Esophagus squamous epithelium (tissue), 5 donors: ENCODE measurements at regions not wholly inside any gene's neighbourhood (a gene's known extent, or its start where the extent isn't known, plus 50 kb on each side); places are given as distances from the start of the nearest gene placed in this dataset.

Source experiments
- DNase-seq: peaks from one replicate; lab custom pipeline; 2025; lab: John Stamatoyannopoulos, UW
- H3K27ac ChIP-seq, 4 donors: fragments of 200-600 bp; sonication (generic); one replicate each; pipeline ENCODE4 v1.5.1; 2016 to 2019; ENCODE audit warnings: mild to moderate bottlenecking in 1 of 4
- H3K27me3 ChIP-seq, 4 donors: fragments of 200-600 bp; sonication (generic); 1 replicate in 3 of 4; 2 replicates in 1 of 4; pipeline versions ENCODE4 v1.5.1 to v1.6.0; 2017 to 2021; ENCODE audit warnings: antibody characterized with exemption in 1 of 4
- H3K36me3 ChIP-seq, 3 donors: fragments of 200-600 bp; sonication (generic); one replicate each; pipeline ENCODE4 v1.5.1; 2016 to 2019
- H3K4me1 ChIP-seq, 3 donors: fragments of 200-600 bp; sonication (generic); one replicate each; pipeline ENCODE4 v1.5.1; 2017 to 2019
- H3K4me3 ChIP-seq, 4 donors: fragments of 200-600 bp; sonication (generic); 1 replicate in 3 of 4; 2 replicates in 1 of 4; pipeline ENCODE4 v1.5.1; 2016 to 2019; ENCODE audit warnings: mild to moderate bottlenecking in 2 of 4, moderate library complexity in 1 of 4
- H3K9me3 ChIP-seq, 3 donors: fragments of 200-600 bp; sonication (generic); one replicate each; pipeline ENCODE4 v1.5.1; 2016 to 2019
- CTCF ChIP-seq, 6 experiments: fragments of 450-650 bp in 4 of 6; fragments of 200-600 bp in 2 of 6; sonication (generic) in 2 of 6; IDR thresholded peaks; one replicate each; pipeline ENCODE4 v1.5.1; 2016 to 2019; ENCODE audit warnings: antibody characterized with exemption in 6 of 6, mild to moderate bottlenecking in 4 of 6, moderate library complexity in 4 of 6
- POLR2A ChIP-seq, 4 donors: fragments of 450-650 bp; IDR thresholded peaks; one replicate each; pipeline ENCODE4 v1.6.1; 2017; ENCODE audit warnings: antibody characterized with exemption in 4 of 4, mild to moderate bottlenecking in 4 of 4, moderate library complexity in 3 of 4
- WGBS, 2 donors: methylation state at CpG; one replicate each; pipeline ENCODE4 v1.1.5; 2018; 5-methylcytosine and 5-hydroxymethylcytosine counted together
- intact Hi-C: fragments of 100-400 bp; cut with DNase I; formaldehyde crosslinking; loops from one replicate; pipeline ENCODE4 v1.15.0; 2022
- donor health status: DM: yes; HTN: yes; CAD: no.

- TF ChIP-seq CTCF (IDR thresholded peaks at IDR 0.05) (peak in 3 of 6 experiments; percentile 18 to 42 (median 37)), POLR2A (IDR thresholded peaks at IDR 0.05) (no peak)
- 10 to 28% methylated on average over 2 of the region's 2 CpGs for WGBS, 2 donors
- H3K4me1 ChIP-seq, result no peaks in the 10 kb centered on the region
Observed at GRCh38 chr13:38582133-38582532, 104.7 kb upstream of the FREM2 start.

GRCh38 chr13:38590230-38590629, 96.6 kb upstream of the FREM2 start:
- no peak for DNase-seq
- WGBS, 2 donors, result 48 to 73% methylated on average over 2 of the region's 2 CpGs
- no peaks in the 10 kb centered on the region for H3K36me3 ChIP-seq
- H3K27me3 ChIP-seq, result no peaks in the 10 kb centered on the region
- intact Hi-C loops, result no loop called here
- no peak overlapping the region for H3K4me3 ChIP-seq
- H3K4me1 ChIP-seq, result no peaks in the 10 kb centered on the region
- H3K9me3 ChIP-seq, result no peaks in the 10 kb centered on the region
- no peak overlapping the region for H3K27ac ChIP-seq
- no peak for TF ChIP-seq CTCF (IDR thresholded peaks at IDR 0.05)
- TF ChIP-seq POLR2A (IDR thresholded peaks at IDR 0.05), result no peak

More at GRCh38 chr13:38582133-38582532, 104.7 kb upstream of the FREM2 start:
- Histone ChIP-seq H3K4me3 (no peak overlapping the region), H3K36me3 (no peaks in the 10 kb centered on the region), H3K27me3 (no peaks in the 10 kb centered on the region), H3K9me3 (no peaks in the 10 kb centered on the region), H3K27ac (no peak overlapping the region)
- intact Hi-C loops, result no loop called here
- no peak for DNase-seq

GRCh38 chr13:38590796-38591507, 95.9 kb upstream of the FREM2 start:
- Histone ChIP-seq H3K36me3 (no peaks in the 10 kb centered on the region), H3K27ac (no peak overlapping the region), H3K4me1 (no peaks in the 10 kb centered on the region), H3K27me3 (no peaks in the 10 kb centered on the region), H3K9me3 (no peaks in the 10 kb centered on the region), H3K4me3 (no peak overlapping the region)
- intact Hi-C loops, result no loop called here
- no peak for DNase-seq
- TF ChIP-seq CTCF (IDR thresholded peaks at IDR 0.05), result no peak
- no peak for TF ChIP-seq POLR2A (IDR thresholded peaks at IDR 0.05)
- 47 to 55% methylated on average over 6 of the region's 6 CpGs for WGBS, 2 donors

GRCh38 chr13:38602266-38602665, 84.6 kb upstream of the FREM2 start:
- H3K9me3 ChIP-seq, result no peaks in the 10 kb centered on the region
- no peaks in the 10 kb centered on the region for H3K36me3 ChIP-seq
- intact Hi-C loops, result no loop called here
- H3K27me3 ChIP-seq, result no peaks in the 10 kb centered on the region
- H3K4me1 ChIP-seq, result no peaks in the 10 kb centered on the region
- WGBS, 2 donors, result 71 to 86% methylated on average over 6 of the region's 6 CpGs
- TF ChIP-seq POLR2A (IDR thresholded peaks at IDR 0.05), result no peak
- no peak for TF ChIP-seq CTCF (IDR thresholded peaks at IDR 0.05)
- H3K27ac ChIP-seq, result no peak overlapping the region
- DNase-seq, result no peak
- H3K4me3 ChIP-seq, result no peak overlapping the region

- no peaks in the 10 kb centered on the region for H3K4me1 ChIP-seq
- no peak overlapping the region for H3K27ac ChIP-seq
- H3K9me3 ChIP-seq, result no peaks in the 10 kb centered on the region
- H3K36me3 ChIP-seq, result no peaks in the 10 kb centered on the region
- TF ChIP-seq POLR2A (IDR thresholded peaks at IDR 0.05) (no peak), CTCF (IDR thresholded peaks at IDR 0.05) (no peak)
- intact Hi-C loops, result no loop called here
- 69 to 70% methylated on average over 5 to 6 of the region's 6 CpGs for WGBS, 2 donors
- H3K4me3 ChIP-seq, result no peak overlapping the region
- peaks cover 0 to 3% (median 0%) of the 10 kb centered on the region in 4 donors for H3K27me3 ChIP-seq
- no peak for DNase-seq
Observed at GRCh38 chr13:38606699-38607535, 80.0 kb upstream of the FREM2 start.
